Colonic mucosa (tissue), 4 donors: ENCODE measurements at regions not wholly inside any gene's neighbourhood (a gene's known extent, or its start where the extent isn't known, plus 50 kb on each side); places are given as distances from the start of the nearest gene placed in this dataset.

Experiments used
- DNase-seq: peaks from one replicate; pipeline ENCODE4 v3.0.0-alpha.2; 2020
- H3K27ac ChIP-seq: fragments of 200-600 bp; one replicate; pipeline ENCODE4 v1.8.0; 2021
- H3K27me3 ChIP-seq: fragments of 200-600 bp; one replicate; pipeline ENCODE4 v1.8.0; 2021
- H3K36me3 ChIP-seq: fragments of 200-600 bp; one replicate; pipeline ENCODE4 v1.8.0; 2021
- H3K4me1 ChIP-seq: fragments of 200-600 bp; one replicate; pipeline ENCODE4 v1.8.0; 2021; ENCODE audit warnings: mild to moderate bottlenecking
- H3K4me3 ChIP-seq: fragments of 200-600 bp; one replicate; pipeline ENCODE4 v1.8.0; 2021
- H3K9ac ChIP-seq, 2 donors: one replicate each; pipeline ENCODE4 v1.7.0; 2013; ENCODE audit warnings: control low read depth in 2 of 2, low read depth in 2 of 2, low read length in 2 of 2
- H3K9me3 ChIP-seq: fragments of 200-600 bp; one replicate; pipeline ENCODE4 v1.8.0; 2021
- CTCF ChIP-seq: fragments of 200-600 bp; IDR thresholded peaks from one replicate; pipeline ENCODE4 v1.8.0; 2022; ENCODE audit warnings: antibody characterized with exemption, mild to moderate bottlenecking
- intact Hi-C: fragments of 100-400 bp; cut with DNase I; formaldehyde crosslinking; loops from one replicate; pipeline ENCODE4 v1.14.1; 2022
- donor health status: healthy.
- donor health status: DM: no; HTN: no; CAD: no.
- donor health status: DM: no; HTN: no; CAD: no.

DNA sequence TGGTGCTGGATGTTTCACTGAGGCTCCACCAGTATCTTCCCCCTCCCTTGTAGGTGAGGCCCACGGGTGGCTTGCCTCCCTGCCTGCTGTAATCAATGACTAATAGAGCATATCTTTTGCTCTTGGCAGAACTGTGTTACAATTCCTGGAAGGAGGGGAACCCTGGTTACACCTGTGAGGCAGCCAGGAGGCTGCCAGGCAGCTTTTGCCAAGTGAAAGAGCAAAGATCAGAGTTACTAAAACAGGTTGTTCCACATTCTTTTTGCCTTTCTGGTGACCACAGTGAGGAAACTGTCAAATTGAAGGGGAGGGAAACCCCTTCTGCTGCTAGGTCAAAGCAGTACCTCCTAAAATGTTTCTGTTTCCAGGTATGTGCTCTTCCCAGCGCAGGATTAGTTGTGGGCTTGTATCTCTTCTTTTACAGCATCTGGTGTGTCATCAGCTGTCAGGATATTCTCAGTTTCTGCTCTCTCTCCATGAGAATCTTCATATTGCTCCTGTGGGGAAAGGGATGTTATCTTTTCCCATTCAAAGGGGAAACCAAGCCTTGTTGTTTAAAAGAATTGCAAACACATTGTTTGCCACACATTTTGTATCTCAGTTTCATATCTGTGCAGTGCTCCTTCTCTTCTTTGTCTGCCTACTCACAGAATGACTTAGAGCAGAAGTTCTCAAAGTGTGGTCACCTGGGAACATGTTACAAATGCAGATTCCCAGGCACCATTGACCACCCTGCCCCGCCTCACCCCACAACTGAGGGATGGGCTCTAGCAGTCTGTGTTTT lies 137.4 kb upstream of the UMPS start:
- H3K4me3 ChIP-seq, result no peak overlapping the region
- H3K36me3 ChIP-seq, result no peaks in the 10 kb centered on the region
- no peaks in the 10 kb centered on the region for H3K27me3 ChIP-seq
- intact Hi-C loops, result no loop called here
- H3K4me1 ChIP-seq, result no peaks in the 10 kb centered on the region
- peak; percentile 66 for DNase-seq
- peak overlapping the region in 1 of 2 donors; percentile 6 for H3K9ac ChIP-seq
- TF ChIP-seq CTCF, result no peak
- H3K9me3 ChIP-seq, result no peaks in the 10 kb centered on the region
- H3K27ac ChIP-seq, result no peak overlapping the region

GRCh38 chr3:124593442-124593829 lies 136.8 kb upstream of the UMPS start:
- Histone ChIP-seq H3K9me3 (no peaks in the 10 kb centered on the region), H3K36me3 (no peaks in the 10 kb centered on the region), H3K9ac (peak overlapping the region in 1 of 2 donors; percentile 6), H3K27me3 (no peaks in the 10 kb centered on the region), H3K4me3 (no peak overlapping the region), H3K4me1 (no peaks in the 10 kb centered on the region), H3K27ac (no peak overlapping the region)
- no peak for TF ChIP-seq CTCF
- intact Hi-C loops, result no loop called here
- no peak for DNase-seq

DNA sequence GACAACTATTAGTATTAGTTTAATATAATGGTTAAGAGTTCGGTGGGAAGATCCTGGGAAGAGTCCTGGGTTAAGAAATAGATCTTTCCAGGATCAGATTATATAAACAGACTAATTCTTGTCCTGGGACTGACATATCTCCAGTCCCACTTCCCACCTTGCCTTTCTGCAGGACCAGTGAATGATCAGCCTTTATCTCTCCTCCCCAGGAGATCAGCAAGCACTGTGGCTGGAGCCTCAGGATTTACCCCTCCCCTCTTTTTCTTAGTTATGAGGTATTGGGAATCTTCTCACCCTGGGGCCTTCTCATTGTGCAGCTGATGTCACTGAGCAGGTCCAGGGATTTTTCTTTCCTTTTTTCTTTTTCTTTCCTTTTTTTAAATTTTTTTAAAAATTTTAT lies 135.7 kb upstream of the UMPS start:
- intact Hi-C loops, result no loop called here
- no peak for DNase-seq
- H3K27ac ChIP-seq, result no peak overlapping the region
- H3K4me1 ChIP-seq, result no peaks in the 10 kb centered on the region
- H3K27me3 ChIP-seq, result no peaks in the 10 kb centered on the region
- no peaks in the 10 kb centered on the region for H3K9me3 ChIP-seq
- no peak overlapping the region for H3K4me3 ChIP-seq
- no peak for TF ChIP-seq CTCF
- H3K9ac ChIP-seq, result no peak overlapping the region
- H3K36me3 ChIP-seq, result no peaks in the 10 kb centered on the region

GRCh38 chr3:124597273-124597672 lies 133.0 kb upstream of the UMPS start:
- H3K4me3 ChIP-seq, result no peak overlapping the region
- intact Hi-C loops, result no loop called here
- DNase-seq, result no peak
- H3K27me3 ChIP-seq, result no peaks in the 10 kb centered on the region
- H3K36me3 ChIP-seq, result no peaks in the 10 kb centered on the region
- no peak overlapping the region for H3K27ac ChIP-seq
- no peak overlapping the region for H3K9ac ChIP-seq
- H3K4me1 ChIP-seq, result no peaks in the 10 kb centered on the region
- TF ChIP-seq CTCF, result no peak
- no peaks in the 10 kb centered on the region for H3K9me3 ChIP-seq

DNA sequence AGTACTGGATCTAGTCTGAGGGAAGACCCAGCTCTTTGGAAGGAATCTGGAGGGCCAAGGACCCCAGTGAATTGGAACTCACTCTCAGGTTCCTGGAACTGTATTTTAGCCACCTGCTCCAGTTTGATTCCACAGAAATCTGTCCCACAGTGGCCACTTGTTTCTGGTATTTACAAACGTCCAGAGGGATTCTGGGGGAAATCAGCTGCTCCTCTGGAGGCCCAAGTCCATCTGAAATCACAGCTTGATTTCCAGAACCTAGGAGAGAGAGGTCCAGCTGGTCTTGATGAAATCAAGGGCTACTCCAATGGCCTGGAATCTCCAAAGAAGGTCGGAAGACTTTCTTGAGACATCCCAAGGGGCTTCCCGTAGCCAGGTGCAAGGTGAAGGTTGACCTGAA lies 132.3 kb upstream of the UMPS start:
- Histone ChIP-seq H3K27ac (no peak overlapping the region), H3K4me1 (no peaks in the 10 kb centered on the region), H3K9ac (no peak overlapping the region), H3K36me3 (no peaks in the 10 kb centered on the region), H3K9me3 (no peaks in the 10 kb centered on the region), H3K4me3 (no peak overlapping the region), H3K27me3 (no peaks in the 10 kb centered on the region)
- DNase-seq, result no peak
- intact Hi-C loops, result no loop called here
- TF ChIP-seq CTCF, result no peak
